ENCODE measurements at regions not wholly inside any gene's neighbourhood (a gene's known extent, or its start where the extent isn't known, plus 50 kb on each side); places are given as distances from the start of the nearest gene placed in this dataset.
"Not testable (repeated sequence)": the region's sequence is repeated elsewhere in the genome, so short reads cannot be mapped to it uniquely, and the experiment has no call there.

- H3K27me3 ChIP-seq (ENCODE audit: control insufficient read depth in 1 of 2, insufficient read depth in 2 of 2, low read length in 2 of 2) = no peaks in the 10 kb centered on the region
- 80 to 90% methylated on average over 2 of the region's 2 CpGs for WGBS, 2 donors
These were observed 371.7 kb upstream of the DEPDC1 start for GRCh38 chr1:68868606-68869005.

GRCh38 chr1:68873144-68873543, 376.3 kb upstream of the DEPDC1 start:
- Histone ChIP-seq H3K36me3 (ENCODE audit: control insufficient read depth in 2 of 2, insufficient read depth in 2 of 2, low read length in 1 of 2) (no peaks in the 10 kb centered on the region), H3K4me1 (ENCODE audit: control insufficient read depth in 2 of 2, insufficient read depth in 2 of 2, low read length in 1 of 2) (no peaks in the 10 kb centered on the region), H3K4me3 (ENCODE audit: low read depth in 1 of 2, low read length in 2 of 2) (no peak overlapping the region), H3K9me3 (ENCODE audit: control insufficient read depth in 2 of 2, insufficient read depth in 1 of 2, low read depth in 1 of 2, low read length in 1 of 2) (no peaks in the 10 kb centered on the region), H3K27me3 (ENCODE audit: control insufficient read depth in 1 of 2, insufficient read depth in 2 of 2, low read length in 2 of 2) (no peaks in the 10 kb centered on the region), H3K27ac (ENCODE audit: low read depth in 2 of 2, low read length in 1 of 2) (no peak overlapping the region)
- WGBS, 2 donors = 76 to 86% methylated on average over 2 of the region's 2 CpGs

More at GRCh38 chr1:68868606-68869005, 371.7 kb upstream of the DEPDC1 start:
- Histone ChIP-seq H3K27ac (ENCODE audit: low read depth in 2 of 2, low read length in 1 of 2) (no peak overlapping the region), H3K36me3 (ENCODE audit: control insufficient read depth in 2 of 2, insufficient read depth in 2 of 2, low read length in 1 of 2) (no peaks in the 10 kb centered on the region), H3K4me1 (ENCODE audit: control insufficient read depth in 2 of 2, insufficient read depth in 2 of 2, low read length in 1 of 2) (no peaks in the 10 kb centered on the region), H3K4me3 (ENCODE audit: low read depth in 1 of 2, low read length in 2 of 2) (no peak overlapping the region), H3K9me3 (ENCODE audit: control insufficient read depth in 2 of 2, insufficient read depth in 1 of 2, low read depth in 1 of 2, low read length in 1 of 2) (no peaks in the 10 kb centered on the region)

GRCh38 chr1:68881330-68882194, 384.7 kb upstream of the DEPDC1 start:
- H3K9me3 ChIP-seq (ENCODE audit: control insufficient read depth in 2 of 2, insufficient read depth in 1 of 2, low read depth in 1 of 2, low read length in 1 of 2); H3K27me3 ChIP-seq (ENCODE audit: control insufficient read depth in 1 of 2, insufficient read depth in 2 of 2, low read length in 2 of 2); H3K4me1 ChIP-seq (ENCODE audit: control insufficient read depth in 2 of 2, insufficient read depth in 2 of 2, low read length in 1 of 2); H3K4me3 ChIP-seq (ENCODE audit: low read depth in 1 of 2, low read length in 2 of 2); H3K27ac ChIP-seq (ENCODE audit: low read depth in 2 of 2, low read length in 1 of 2); H3K36me3 ChIP-seq (ENCODE audit: control insufficient read depth in 2 of 2, insufficient read depth in 2 of 2, low read length in 1 of 2): not testable (repeated sequence)
- WGBS, 2 donors = 85 to 90% methylated on average over 27 to 28 of the region's 29 CpGs

- Histone ChIP-seq H3K27ac (ENCODE audit: low read depth in 2 of 2, low read length in 1 of 2) (no peak overlapping the region), H3K4me3 (ENCODE audit: low read depth in 1 of 2, low read length in 2 of 2) (no peak overlapping the region), H3K4me1 (ENCODE audit: control insufficient read depth in 2 of 2, insufficient read depth in 2 of 2, low read length in 1 of 2) (no peaks in the 10 kb centered on the region), H3K27me3 (ENCODE audit: control insufficient read depth in 1 of 2, insufficient read depth in 2 of 2, low read length in 2 of 2) (no peaks in the 10 kb centered on the region), H3K36me3 (ENCODE audit: control insufficient read depth in 2 of 2, insufficient read depth in 2 of 2, low read length in 1 of 2) (no peaks in the 10 kb centered on the region), H3K9me3 (ENCODE audit: control insufficient read depth in 2 of 2, insufficient read depth in 1 of 2, low read depth in 1 of 2, low read length in 1 of 2) (no peaks in the 10 kb centered on the region)
- WGBS, 2 donors = 77 to 82% methylated on average over 5 of the region's 5 CpGs
These were observed 392.6 kb upstream of the DEPDC1 start for GRCh38 chr1:68889471-68889870.

- H3K9me3 ChIP-seq (ENCODE audit: control insufficient read depth in 2 of 2, insufficient read depth in 1 of 2, low read depth in 1 of 2, low read length in 1 of 2) = no peaks in the 10 kb centered on the region
- no peaks in the 10 kb centered on the region for H3K4me1 ChIP-seq (ENCODE audit: control insufficient read depth in 2 of 2, insufficient read depth in 2 of 2, low read length in 1 of 2)
- no peaks in the 10 kb centered on the region for H3K36me3 ChIP-seq (ENCODE audit: control insufficient read depth in 2 of 2, insufficient read depth in 2 of 2, low read length in 1 of 2)
- 80 to 84% methylated on average over 3 of the region's 3 CpGs for WGBS, 2 donors
- H3K4me3 ChIP-seq (ENCODE audit: low read depth in 1 of 2, low read length in 2 of 2) = no peak overlapping the region
- no peak overlapping the region for H3K27ac ChIP-seq (ENCODE audit: low read depth in 2 of 2, low read length in 1 of 2)
- no peaks in the 10 kb centered on the region for H3K27me3 ChIP-seq (ENCODE audit: control insufficient read depth in 1 of 2, insufficient read depth in 2 of 2, low read length in 2 of 2)
These were observed 393.9 kb upstream of the DEPDC1 start for GRCh38 chr1:68890736-68891135.

- Histone ChIP-seq H3K4me1 (ENCODE audit: control insufficient read depth in 2 of 2, insufficient read depth in 2 of 2, low read length in 1 of 2) (no peaks in the 10 kb centered on the region), H3K27ac (ENCODE audit: low read depth in 2 of 2, low read length in 1 of 2) (no peak overlapping the region), H3K9me3 (ENCODE audit: control insufficient read depth in 2 of 2, insufficient read depth in 1 of 2, low read depth in 1 of 2, low read length in 1 of 2) (no peaks in the 10 kb centered on the region), H3K4me3 (ENCODE audit: low read depth in 1 of 2, low read length in 2 of 2) (no peak overlapping the region), H3K27me3 (ENCODE audit: control insufficient read depth in 1 of 2, insufficient read depth in 2 of 2, low read length in 2 of 2) (no peaks in the 10 kb centered on the region), H3K36me3 (ENCODE audit: control insufficient read depth in 2 of 2, insufficient read depth in 2 of 2, low read length in 1 of 2) (no peaks in the 10 kb centered on the region)
- WGBS, 2 donors = 57 to 68% methylated on average over 3 of the region's 3 CpGs
These were observed 407.6 kb upstream of the DEPDC1 start for GRCh38 chr1:68904477-68904876.

GRCh38 chr1:68906431-68906830, 409.5 kb upstream of the DEPDC1 start:
- Histone ChIP-seq H3K9me3 (ENCODE audit: control insufficient read depth in 2 of 2, insufficient read depth in 1 of 2, low read depth in 1 of 2, low read length in 1 of 2) (peaks cover 0 to 5% of the 10 kb centered on the region in 2 donors), H3K27me3 (ENCODE audit: control insufficient read depth in 1 of 2, insufficient read depth in 2 of 2, low read length in 2 of 2) (no peaks in the 10 kb centered on the region), H3K36me3 (ENCODE audit: control insufficient read depth in 2 of 2, insufficient read depth in 2 of 2, low read length in 1 of 2) (no peaks in the 10 kb centered on the region), H3K4me1 (ENCODE audit: control insufficient read depth in 2 of 2, insufficient read depth in 2 of 2, low read length in 1 of 2) (no peaks in the 10 kb centered on the region), H3K27ac (ENCODE audit: low read depth in 2 of 2, low read length in 1 of 2) (no peak overlapping the region), H3K4me3 (ENCODE audit: low read depth in 1 of 2, low read length in 2 of 2) (no peak overlapping the region)
- 85 to 87% methylated on average over 3 of the region's 3 CpGs for WGBS, 2 donors

GRCh38 chr1:68907491-68907890, 410.6 kb upstream of the DEPDC1 start:
- H3K4me3 ChIP-seq (ENCODE audit: low read depth in 1 of 2, low read length in 2 of 2) = no peak overlapping the region
- no peaks in the 10 kb centered on the region for H3K27me3 ChIP-seq (ENCODE audit: control insufficient read depth in 1 of 2, insufficient read depth in 2 of 2, low read length in 2 of 2)
- H3K36me3 ChIP-seq (ENCODE audit: control insufficient read depth in 2 of 2, insufficient read depth in 2 of 2, low read length in 1 of 2) = no peaks in the 10 kb centered on the region
- no peak overlapping the region for H3K27ac ChIP-seq (ENCODE audit: low read depth in 2 of 2, low read length in 1 of 2)
- H3K9me3 ChIP-seq (ENCODE audit: control insufficient read depth in 2 of 2, insufficient read depth in 1 of 2, low read depth in 1 of 2, low read length in 1 of 2) = peaks cover 0 to 5% of the 10 kb centered on the region in 2 donors
- no peaks in the 10 kb centered on the region for H3K4me1 ChIP-seq (ENCODE audit: control insufficient read depth in 2 of 2, insufficient read depth in 2 of 2, low read length in 1 of 2)
- WGBS, 2 donors = 67 to 71% methylated on average over 5 of the region's 5 CpGs

GRCh38 chr1:68908316-68908715, 411.4 kb upstream of the DEPDC1 start:
- WGBS, 2 donors = 57 to 61% methylated on average over 2 of the region's 2 CpGs

More at GRCh38 chr1:68908316-68908715, 411.4 kb upstream of the DEPDC1 start:
- no peaks in the 10 kb centered on the region for H3K4me1 ChIP-seq (ENCODE audit: control insufficient read depth in 2 of 2, insufficient read depth in 2 of 2, low read length in 1 of 2)
- no peak overlapping the region for H3K4me3 ChIP-seq (ENCODE audit: low read depth in 1 of 2, low read length in 2 of 2)
- no peaks in the 10 kb centered on the region for H3K36me3 ChIP-seq (ENCODE audit: control insufficient read depth in 2 of 2, insufficient read depth in 2 of 2, low read length in 1 of 2)
- H3K9me3 ChIP-seq (ENCODE audit: control insufficient read depth in 2 of 2, insufficient read depth in 1 of 2, low read depth in 1 of 2, low read length in 1 of 2) = peaks cover 0 to 5% of the 10 kb centered on the region in 2 donors
- H3K27me3 ChIP-seq (ENCODE audit: control insufficient read depth in 1 of 2, insufficient read depth in 2 of 2, low read length in 2 of 2) = no peaks in the 10 kb centered on the region
- no peak overlapping the region for H3K27ac ChIP-seq (ENCODE audit: low read depth in 2 of 2, low read length in 1 of 2)
